WTC11 (cell line): ENCODE measurements at regions not wholly inside any gene's neighbourhood (a gene's known extent, or its start where the extent isn't known, plus 50 kb on each side); places are given as distances from the start of the nearest gene placed in this dataset.

Source experiments
- ATAC-seq: fragments of 200-7000 bp; cut with Tn5 transposase; 2 replicates; pipeline ENCODE4 v1.10.0; 2021; ENCODE audit warnings: mild to moderate bottlenecking, moderate library complexity
- CTCF ChIA-PET: fragments of 300-600 bp; sonication (Branson Sonifier 250); formaldehyde crosslinking; loops from one replicate; lab custom pipeline; 2021; ENCODE audit warnings: antibody characterized with exemption; lab: Charles Lee
- POLR2A ChIA-PET: fragments of 350-600 bp; sonication (Branson Sonifier 250); formaldehyde crosslinking; loops from one replicate; lab custom pipeline; 2021; ENCODE audit warnings: antibody characterized with exemption; lab: Charles Lee
- DNase-seq: peaks from one replicate; pipeline ENCODE4 v3.0.0; 2021; ENCODE audit warnings: low spot score
- H3K27ac Mint-ChIP-seq: 2 replicates; pipeline ENCODE4 v1.8.0; 2021; ENCODE audit warnings: mixed read lengths
- H3K27me3 Mint-ChIP-seq: 2 replicates; pipeline ENCODE4 v1.8.0; 2021; ENCODE audit warnings: low read depth, mild to moderate bottlenecking, moderate library complexity, mixed read lengths
- H3K36me3 Mint-ChIP-seq: 2 replicates; pipeline ENCODE4 v1.8.0; 2021; ENCODE audit warnings: mixed read lengths
- H3K4me1 Mint-ChIP-seq: 2 replicates; pipeline ENCODE4 v1.8.0; 2022; ENCODE audit warnings: mixed read lengths
- H3K4me3 Mint-ChIP-seq: 2 replicates; pipeline ENCODE4 v1.8.0; 2021; ENCODE audit warnings: mild to moderate bottlenecking, moderate library complexity, mixed read lengths
- H3K9me3 Mint-ChIP-seq: 2 replicates; pipeline ENCODE4 v1.8.0; 2021; ENCODE audit warnings: mixed read lengths
- CREM ChIP-seq: sonication (generic); formaldehyde crosslinking; IDR thresholded peaks from 2 replicates; pipeline ENCODE4 v1.8.1; 2022; ENCODE audit warnings: mild to moderate bottlenecking, missing genetic modification reagents, moderate library complexity
- EMX1 ChIP-seq: fragments of 250-450 bp; sonication (Bioruptor Pico); IDR thresholded peaks from 2 replicates; pipeline ENCODE4 v1.8.0; 2021; ENCODE audit warnings: mild to moderate bottlenecking
- FOXP4 ChIP-seq: sonication (generic); formaldehyde crosslinking; IDR thresholded peaks from 2 replicates; pipeline ENCODE4 v1.8.0; 2022; ENCODE audit warnings: mild to moderate bottlenecking, missing genetic modification reagents
- GABPB1 ChIP-seq: sonication (generic); formaldehyde crosslinking; IDR thresholded peaks from 2 replicates; pipeline ENCODE4 v1.8.1; 2023; ENCODE audit warnings: mild to moderate bottlenecking, missing genetic modification reagents
- GTF2I ChIP-seq: fragments of 250-450 bp; sonication (Bioruptor Pico); conservative IDR thresholded peaks from 2 replicates; pipeline ENCODE4 v1.4.0; 2021; ENCODE audit warnings: mild to moderate bottlenecking
- IRF2 ChIP-seq: sonication (generic); formaldehyde crosslinking; IDR thresholded peaks from 2 replicates; pipeline ENCODE4 v1.8.0; 2022; ENCODE audit warnings: low read depth, missing genetic modification reagents, borderline replicate concordance
- MLX ChIP-seq: sonication (generic); formaldehyde crosslinking; IDR thresholded peaks from 2 replicates; pipeline ENCODE4 v1.8.1; 2023; ENCODE audit warnings: mild to moderate bottlenecking, missing genetic modification reagents, moderate library complexity
- NFE2L1 ChIP-seq: sonication (generic); formaldehyde crosslinking; IDR thresholded peaks from 2 replicates; pipeline ENCODE4 v1.8.1; 2023; ENCODE audit warnings: missing genetic modification reagents
- NR2C2 ChIP-seq: sonication (generic); formaldehyde crosslinking; IDR thresholded peaks from 2 replicates; pipeline ENCODE4 v1.8.0; 2022; ENCODE audit warnings: mild to moderate bottlenecking, missing genetic modification reagents
- OVOL2 ChIP-seq: fragments of 250-450 bp; sonication (Bioruptor Pico); IDR thresholded peaks from 2 replicates; pipeline ENCODE4 v1.9.0; 2021; ENCODE audit warnings: mild to moderate bottlenecking, borderline replicate concordance
- RELA ChIP-seq: sonication (generic); formaldehyde crosslinking; IDR thresholded peaks from 2 replicates; pipeline ENCODE4 v1.8.1; 2022; ENCODE audit warnings: missing genetic modification reagents, mild to moderate bottlenecking, borderline replicate concordance
- SMAD3 ChIP-seq: sonication (generic); formaldehyde crosslinking; IDR thresholded peaks from 2 replicates; pipeline ENCODE4 v1.8.0; 2022; ENCODE audit warnings: missing genetic modification reagents, mild to moderate bottlenecking, borderline replicate concordance
- SMAD4 ChIP-seq: sonication (generic); formaldehyde crosslinking; IDR thresholded peaks from 2 replicates; pipeline ENCODE4 v1.8.0; 2022; ENCODE audit warnings: mild to moderate bottlenecking, missing genetic modification reagents
- SOX15 ChIP-seq: fragments of 250-450 bp; sonication (Bioruptor Pico); IDR thresholded peaks from 2 replicates; pipeline ENCODE4 v1.9.0; 2021; ENCODE audit warnings: mild to moderate bottlenecking
- TCF7 ChIP-seq: sonication (generic); formaldehyde crosslinking; IDR thresholded peaks from 2 replicates; pipeline ENCODE4 v1.8.0; 2022; ENCODE audit warnings: mild to moderate bottlenecking, low read depth, missing genetic modification reagents, moderate library complexity
- TP53 ChIP-seq: sonication (generic); formaldehyde crosslinking; IDR thresholded peaks from 2 replicates; pipeline ENCODE4 v1.8.1; 2023; ENCODE audit warnings: mild to moderate bottlenecking, missing genetic modification reagents
- ZBTB43 ChIP-seq: sonication (generic); formaldehyde crosslinking; IDR thresholded peaks from 2 replicates; pipeline ENCODE4 v1.8.1; 2023; ENCODE audit warnings: mild to moderate bottlenecking, missing genetic modification reagents
- ZNF396 ChIP-seq: fragments of 250-450 bp; sonication (Bioruptor Pico); IDR thresholded peaks from 2 replicates; pipeline ENCODE4 v1.8.0; 2021; ENCODE audit warnings: mild to moderate bottlenecking, moderate library complexity, borderline replicate concordance
- ZNF671 ChIP-seq: fragments of 250-450 bp; sonication (Bioruptor Pico); IDR thresholded peaks from 2 replicates; pipeline ENCODE4 v1.8.0; 2021; ENCODE audit warnings: mild to moderate bottlenecking
- TF ChIP-seq, protein P1 (sequence below): sonication (generic); formaldehyde crosslinking; IDR thresholded peaks from 2 replicates; pipeline ENCODE4 v1.8.0; 2023; ENCODE audit warnings: mild to moderate bottlenecking, missing genetic modification reagents
- TF ChIP-seq, protein P2 (sequence below): sonication (generic); formaldehyde crosslinking; IDR thresholded peaks from 2 replicates; pipeline ENCODE4 v1.8.0; 2023; ENCODE audit warnings: missing genetic modification reagents

GRCh38 chr16:22691335-22691734 lies 122.6 kb upstream of the HS3ST2 start:
- no peak for DNase-seq
- CTCF ChIA-PET, result no interaction called here
- TF ChIP-seq SMAD4 (CRISPR knock-in tag) (no peak), FOXP4 (CRISPR knock-in tag) (no peak), OVOL2 (no peak), RELA (no peak), ZBTB43 (CRISPR knock-in tag) (no peak), GTF2I (no peak), NFE2L1 (CRISPR knock-in tag) (no peak), ZNF671 (no peak), TCF7 (CRISPR knock-in tag) (no peak), TP53 (CRISPR knock-in tag) (no peak), EMX1 (CRISPR knock-in tag) (no peak), IRF2 (no peak), NR2C2 (no peak), CREM (CRISPR knock-in tag) (no peak)
- TF ChIP-seq, protein P1, sequence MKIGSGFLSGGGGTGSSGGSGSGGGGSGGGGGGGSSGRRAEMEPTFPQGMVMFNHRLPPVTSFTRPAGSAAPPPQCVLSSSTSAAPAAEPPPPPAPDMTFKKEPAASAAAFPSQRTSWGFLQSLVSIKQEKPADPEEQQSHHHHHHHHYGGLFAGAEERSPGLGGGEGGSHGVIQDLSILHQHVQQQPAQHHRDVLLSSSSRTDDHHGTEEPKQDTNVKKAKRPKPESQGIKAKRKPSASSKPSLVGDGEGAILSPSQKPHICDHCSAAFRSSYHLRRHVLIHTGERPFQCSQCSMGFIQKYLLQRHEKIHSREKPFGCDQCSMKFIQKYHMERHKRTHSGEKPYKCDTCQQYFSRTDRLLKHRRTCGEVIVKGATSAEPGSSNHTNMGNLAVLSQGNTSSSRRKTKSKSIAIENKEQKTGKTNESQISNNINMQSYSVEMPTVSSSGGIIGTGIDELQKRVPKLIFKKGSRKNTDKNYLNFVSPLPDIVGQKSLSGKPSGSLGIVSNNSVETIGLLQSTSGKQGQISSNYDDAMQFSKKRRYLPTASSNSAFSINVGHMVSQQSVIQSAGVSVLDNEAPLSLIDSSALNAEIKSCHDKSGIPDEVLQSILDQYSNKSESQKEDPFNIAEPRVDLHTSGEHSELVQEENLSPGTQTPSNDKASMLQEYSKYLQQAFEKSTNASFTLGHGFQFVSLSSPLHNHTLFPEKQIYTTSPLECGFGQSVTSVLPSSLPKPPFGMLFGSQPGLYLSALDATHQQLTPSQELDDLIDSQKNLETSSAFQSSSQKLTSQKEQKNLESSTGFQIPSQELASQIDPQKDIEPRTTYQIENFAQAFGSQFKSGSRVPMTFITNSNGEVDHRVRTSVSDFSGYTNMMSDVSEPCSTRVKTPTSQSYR, result no peak
- TF ChIP-seq, protein P2, sequence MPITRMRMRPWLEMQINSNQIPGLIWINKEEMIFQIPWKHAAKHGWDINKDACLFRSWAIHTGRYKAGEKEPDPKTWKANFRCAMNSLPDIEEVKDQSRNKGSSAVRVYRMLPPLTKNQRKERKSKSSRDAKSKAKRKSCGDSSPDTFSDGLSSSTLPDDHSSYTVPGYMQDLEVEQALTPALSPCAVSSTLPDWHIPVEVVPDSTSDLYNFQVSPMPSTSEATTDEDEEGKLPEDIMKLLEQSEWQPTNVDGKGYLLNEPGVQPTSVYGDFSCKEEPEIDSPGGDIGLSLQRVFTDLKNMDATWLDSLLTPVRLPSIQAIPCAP, result no peak
- TF ChIP-seq, all 79 proteins: peak for 0
- Mint-ChIP-seq H3K36me3 (peaks cover 4% of the 10 kb centered on the region), H3K9me3 (peaks cover 10% of the 10 kb centered on the region), H3K4me1 (no peaks in the 10 kb centered on the region), H3K4me3 (no peak overlapping the region), H3K27ac (no peak overlapping the region), H3K27me3 (no peaks in the 10 kb centered on the region)
- POLR2A ChIA-PET, result no interaction called here
- no peak for ATAC-seq

GRCh38 chr16:22692034-22692433 lies 121.9 kb upstream of the HS3ST2 start:
- POLR2A ChIA-PET, result no interaction called here
- Mint-ChIP-seq H3K27me3 (no peaks in the 10 kb centered on the region), H3K27ac (no peak overlapping the region), H3K36me3 (peaks cover 2% of the 10 kb centered on the region), H3K9me3 (peaks cover 7% of the 10 kb centered on the region), H3K4me3 (no peak overlapping the region), H3K4me1 (no peaks in the 10 kb centered on the region)
- CTCF ChIA-PET, result no interaction called here
- TF ChIP-seq OVOL2, result no peak
- no peak for TF ChIP-seq SMAD3 (CRISPR knock-in tag)
- TF ChIP-seq MLX (CRISPR knock-in tag), result no peak
- no peak for TF ChIP-seq GABPB1 (CRISPR knock-in tag)
- TF ChIP-seq SOX15 (CRISPR knock-in tag), result no peak
- no peak for TF ChIP-seq ZNF396 (CRISPR knock-in tag)
- ATAC-seq, result no peak
- DNase-seq, result no peak
